Stimulated activated CD4-positive, alpha-beta T cell treated with anti-CD3 and anti-CD28 coated beads, Interleukin-12 subunit alpha, Interleukin-12 subunit beta, amount 100 ng/mL, for 4 hours (primary cell): ENCODE measurements at regions not wholly inside any gene's neighbourhood (a gene's known extent, or its start where the extent isn't known, plus 50 kb on each side); places are given as distances from the start of the nearest gene placed in this dataset.
"Not testable (repeated sequence)": the region's sequence is repeated elsewhere in the genome, so short reads cannot be mapped to it uniquely, and the experiment has no call there.

Experiments
- DNase-seq: peaks from one replicate; pipeline ENCODE4 v3.0.0-alpha.2; 2020

GRCh38 chr15:91356083-91356482 lies 256.0 kb downstream of the SV2B start:
- DNase-seq, result no peak

- DNase-seq, result no peak
These were observed 257.0 kb downstream of the SV2B start for GRCh38 chr15:91357011-91357410.

GRCh38 chr15:91357486-91357885 lies 257.4 kb downstream of the SV2B start:
- DNase-seq, result no peak

GRCh38 chr15:91358405-91358804 lies 258.3 kb downstream of the SV2B start:
- no peak for DNase-seq

- DNase-seq, result not testable (repeated sequence)
These were observed 261.6 kb downstream of the SV2B start for GRCh38 chr15:91361696-91362095.

GRCh38 chr15:91366111-91366510 lies 266.1 kb downstream of the SV2B start:
- DNase-seq, result no peak

GRCh38 chr15:91368611-91369010 lies 268.6 kb downstream of the SV2B start:
- DNase-seq, result no peak

GRCh38 chr15:91369823-91370222 lies 269.8 kb downstream of the SV2B start:
- no peak for DNase-seq

GRCh38 chr15:91371345-91371744 lies 271.3 kb downstream of the SV2B start:
- DNase-seq, result not testable (repeated sequence)

- DNase-seq, result no peak
These were observed 274.3 kb downstream of the SV2B start for GRCh38 chr15:91374336-91374735.

- DNase-seq, result no peak
These were observed 276.0 kb downstream of the SV2B start for GRCh38 chr15:91376038-91376437.

GRCh38 chr15:91380114-91380513 lies 280.1 kb downstream of the SV2B start:
- DNase-seq, result no peak

- no peak for DNase-seq
These were observed 283.5 kb downstream of the SV2B start for GRCh38 chr15:91383532-91383931.

- DNase-seq, result no peak
These were observed 284.2 kb downstream of the SV2B start for GRCh38 chr15:91384189-91384730.

- no peak for DNase-seq
These were observed 285.3 kb downstream of the SV2B start for GRCh38 chr15:91385311-91385710.

GRCh38 chr15:91393186-91393585 lies 293.1 kb downstream of the SV2B start:
- DNase-seq, result no peak

- no peak for DNase-seq
These were observed 300.4 kb downstream of the SV2B start for GRCh38 chr15:91400481-91400880.

- no peak for DNase-seq
These were observed 307.3 kb downstream of the SV2B start for GRCh38 chr15:91407269-91407889.

- no peak for DNase-seq
These were observed 308.5 kb downstream of the SV2B start for GRCh38 chr15:91408476-91409076.

- no peak for DNase-seq
These were observed 309.3 kb downstream of the SV2B start for GRCh38 chr15:91409387-91409786.

GRCh38 chr15:91411586-91411985 lies 311.5 kb downstream of the SV2B start:
- no peak for DNase-seq

GRCh38 chr15:91412138-91412928 lies 312.3 kb downstream of the SV2B start:
- DNase-seq, result no peak

- DNase-seq, result no peak
These were observed 313.1 kb downstream of the SV2B start for GRCh38 chr15:91413142-91413541.

GRCh38 chr15:91414124-91414523 lies 314.1 kb downstream of the SV2B start:
- no peak for DNase-seq
